Prostate gland (tissue), 2 donors: ENCODE measurements at regions not wholly inside any gene's neighbourhood (a gene's known extent, or its start where the extent isn't known, plus 50 kb on each side); places are given as distances from the start of the nearest gene placed in this dataset.

Source experiments
- POLR2A ChIP-seq: fragments of 450-650 bp; IDR thresholded peaks from one replicate; pipeline ENCODE4 v1.6.1; 2016; ENCODE audit warnings: antibody characterized with exemption, mild to moderate bottlenecking
- POLR2AphosphoS5 ChIP-seq: sonication (generic); formaldehyde crosslinking; IDR thresholded peaks from one replicate; pipeline ENCODE4 v1.6.1; 2017; ENCODE audit warnings: antibody characterized with exemption
- TF ChIP-seq, protein P1 (sequence below), 4 experiments: fragments of 200-600 bp in 2 of 4; fragments of 450-650 bp in 2 of 4; sonication (generic) in 2 of 4; IDR thresholded peaks; 1 replicate in 3 of 4; 2 replicates in 1 of 4; pipeline ENCODE4 v1.5.1; 2016 to 2019; ENCODE audit warnings: antibody characterized with exemption in 4 of 4, mild to moderate bottlenecking in 2 of 4, moderate library complexity in 2 of 4

- TF ChIP-seq, protein P1, sequence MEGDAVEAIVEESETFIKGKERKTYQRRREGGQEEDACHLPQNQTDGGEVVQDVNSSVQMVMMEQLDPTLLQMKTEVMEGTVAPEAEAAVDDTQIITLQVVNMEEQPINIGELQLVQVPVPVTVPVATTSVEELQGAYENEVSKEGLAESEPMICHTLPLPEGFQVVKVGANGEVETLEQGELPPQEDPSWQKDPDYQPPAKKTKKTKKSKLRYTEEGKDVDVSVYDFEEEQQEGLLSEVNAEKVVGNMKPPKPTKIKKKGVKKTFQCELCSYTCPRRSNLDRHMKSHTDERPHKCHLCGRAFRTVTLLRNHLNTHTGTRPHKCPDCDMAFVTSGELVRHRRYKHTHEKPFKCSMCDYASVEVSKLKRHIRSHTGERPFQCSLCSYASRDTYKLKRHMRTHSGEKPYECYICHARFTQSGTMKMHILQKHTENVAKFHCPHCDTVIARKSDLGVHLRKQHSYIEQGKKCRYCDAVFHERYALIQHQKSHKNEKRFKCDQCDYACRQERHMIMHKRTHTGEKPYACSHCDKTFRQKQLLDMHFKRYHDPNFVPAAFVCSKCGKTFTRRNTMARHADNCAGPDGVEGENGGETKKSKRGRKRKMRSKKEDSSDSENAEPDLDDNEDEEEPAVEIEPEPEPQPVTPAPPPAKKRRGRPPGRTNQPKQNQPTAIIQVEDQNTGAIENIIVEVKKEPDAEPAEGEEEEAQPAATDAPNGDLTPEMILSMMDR (IDR thresholded peaks at IDR 0.05) = no peak
- TF ChIP-seq POLR2A (no peak), POLR2AphosphoS5 (no peak)
Measured at GRCh38 chr22:34902335-34902734, 163.6 kb upstream of the ISX start.
